LNCaP clone FGC (cell line): ENCODE measurements at regions not wholly inside any gene's neighbourhood (a gene's known extent, or its start where the extent isn't known, plus 50 kb on each side); places are given as distances from the start of the nearest gene placed in this dataset.

Experiments
- DNase-seq: peaks from one replicate; pipeline ENCODE4 v3.0.0-alpha.2; 2011; ENCODE audit warnings: low read depth
- H3K4me3 ChIP-seq: 2 replicates; pipeline ENCODE4 v1.5.1; 2011; ENCODE audit warnings: mild to moderate bottlenecking, low read depth, low read length, control low read depth
- CTCF ChIP-seq: IDR thresholded peaks from 2 replicates; pipeline ENCODE4 v1.5.1; 2012; ENCODE audit warnings: mild to moderate bottlenecking; ENCODE audit not compliant: control insufficient read depth, insufficient read depth; ENCODE audit errors: extremely low read depth

DNA sequence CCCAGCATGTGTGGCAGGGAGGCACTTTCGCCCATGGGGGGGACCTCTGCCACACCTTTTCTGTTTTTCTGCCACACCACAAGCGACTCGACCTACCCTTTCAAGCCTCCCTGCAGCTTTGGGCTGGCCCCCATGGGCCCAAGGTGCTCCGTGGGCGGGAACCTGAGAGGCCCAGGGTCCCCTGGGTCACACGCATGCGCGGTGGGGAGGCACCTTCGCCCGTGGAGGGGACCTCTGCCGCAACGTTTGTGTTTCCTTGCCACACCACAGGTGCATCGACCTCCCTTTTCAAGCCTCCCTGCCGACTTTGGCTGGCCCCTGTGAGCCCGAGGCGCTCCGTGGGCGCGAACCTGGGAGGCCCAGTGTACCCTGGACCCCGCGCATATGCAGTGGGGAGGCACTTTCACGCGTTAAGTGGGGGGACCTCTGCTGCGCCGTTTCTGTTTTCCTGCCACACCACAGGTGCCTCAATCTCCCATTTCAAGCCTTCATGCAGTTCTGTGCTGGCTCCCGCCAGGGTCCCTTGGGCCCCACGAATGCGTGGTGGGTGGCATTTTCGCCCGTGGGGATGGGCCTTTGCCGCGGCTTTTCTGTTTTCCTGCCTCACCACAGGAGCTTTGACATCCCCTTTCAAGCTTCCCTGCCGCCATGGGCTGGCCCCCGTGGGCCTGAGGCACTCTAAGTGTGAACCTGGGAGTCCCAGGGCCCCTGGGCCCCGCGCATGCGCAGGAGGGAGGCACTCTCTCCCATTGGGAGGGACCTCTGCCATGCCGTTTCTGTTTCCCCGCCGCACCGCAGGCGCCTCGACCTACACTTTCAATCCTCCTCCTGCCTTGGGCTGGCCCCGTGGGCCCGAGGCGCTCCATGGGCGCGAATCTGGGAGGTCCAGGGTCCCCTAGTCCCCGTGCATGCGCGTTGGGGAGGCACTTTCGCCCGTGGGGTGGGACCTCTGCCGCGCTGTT is 332.2 kb downstream of the ALG10 start:
- no peak for DNase-seq
- peak overlapping the region; percentile 28; the same call in 1 of the 2 replicates for H3K4me3 ChIP-seq
- no peak for TF ChIP-seq CTCF

DNA sequence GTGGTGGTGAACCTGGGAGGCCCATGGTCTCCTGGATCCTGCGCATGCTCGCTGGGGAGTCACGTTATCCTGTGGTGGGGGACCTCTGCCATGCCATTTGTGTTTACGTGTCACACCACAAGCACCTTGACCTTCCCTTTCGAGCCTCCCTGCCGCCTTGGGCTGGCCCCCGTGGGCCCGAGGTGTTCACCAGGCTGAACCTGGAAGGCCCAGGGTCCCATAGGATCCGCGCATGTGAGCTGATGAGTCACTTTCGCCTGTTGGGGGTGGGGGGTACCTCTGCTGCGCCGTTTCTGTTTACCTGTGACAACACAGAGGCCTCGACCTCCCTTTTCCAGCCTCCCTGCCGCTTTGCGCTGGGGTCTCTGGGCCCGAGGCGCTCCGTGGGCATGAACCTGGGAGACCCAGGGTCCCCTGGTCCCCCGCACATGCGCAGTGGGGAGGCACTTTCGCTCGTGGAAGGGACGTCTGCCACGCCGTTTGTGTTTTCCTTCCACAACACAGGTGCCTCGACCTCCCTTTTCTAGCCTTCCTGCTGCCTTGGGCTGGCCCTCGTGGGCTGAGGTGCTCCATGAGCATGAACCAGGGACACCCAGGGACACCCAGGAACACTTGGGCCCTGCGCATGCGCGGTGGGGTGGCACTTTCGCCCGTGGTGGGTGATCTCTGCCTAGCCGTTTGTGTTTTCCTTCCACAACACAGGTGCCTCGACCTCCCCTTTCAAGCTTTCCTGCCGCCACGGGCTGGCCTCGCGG is 334.1 kb downstream of the ALG10 start:
- TF ChIP-seq CTCF, result no peak
- DNase-seq, result no peak

DNA sequence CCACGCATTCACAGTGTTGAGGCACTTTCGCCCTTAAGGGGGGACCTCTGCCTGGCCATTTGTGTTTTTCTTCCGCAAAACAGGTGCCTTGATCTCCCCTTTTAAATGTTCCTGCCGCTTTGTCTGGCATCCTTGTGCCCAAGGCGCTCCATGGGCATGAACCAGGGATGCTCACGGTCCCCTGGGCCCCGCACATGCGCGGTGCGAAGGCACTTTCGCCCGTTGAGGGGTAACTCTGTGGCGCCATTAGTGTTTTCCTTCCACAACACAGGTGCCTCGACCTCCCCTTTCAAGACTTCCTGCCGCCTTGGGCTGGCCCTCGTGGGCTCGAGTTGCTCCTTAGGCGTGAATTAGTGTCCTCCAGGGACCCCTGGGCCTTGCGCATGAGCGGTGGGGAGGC is 335.5 kb downstream of the ALG10 start:
- DNase-seq, result no peak
- no peak for TF ChIP-seq CTCF
- H3K4me3 ChIP-seq, result no peak overlapping the region

More for the DNA sequence above, 334.1 kb downstream of the ALG10 start:
- H3K4me3 ChIP-seq, result no peak overlapping the region

DNA sequence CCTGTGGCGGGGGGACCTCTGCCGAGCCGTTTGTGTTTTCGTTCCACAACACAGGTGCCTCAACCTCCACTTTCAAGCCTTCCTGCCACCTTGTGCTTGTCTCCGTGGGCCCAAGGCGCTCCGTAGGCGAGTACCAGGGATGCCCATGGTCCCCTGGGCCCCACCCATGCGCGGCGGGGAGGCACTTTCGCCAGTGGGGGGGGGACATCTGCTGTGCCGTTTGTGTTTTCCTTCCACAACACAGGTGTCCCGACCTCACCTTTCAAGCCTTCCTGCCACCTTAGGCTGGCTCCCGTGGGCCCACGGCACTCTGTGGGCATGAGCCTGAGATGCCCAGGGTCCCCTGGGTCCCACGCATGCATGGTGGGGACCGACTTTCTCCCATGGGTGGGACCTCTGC is 335.9 kb downstream of the ALG10 start:
- H3K4me3 ChIP-seq, result no peak overlapping the region
- no peak for DNase-seq
- TF ChIP-seq CTCF, result no peak

DNA sequence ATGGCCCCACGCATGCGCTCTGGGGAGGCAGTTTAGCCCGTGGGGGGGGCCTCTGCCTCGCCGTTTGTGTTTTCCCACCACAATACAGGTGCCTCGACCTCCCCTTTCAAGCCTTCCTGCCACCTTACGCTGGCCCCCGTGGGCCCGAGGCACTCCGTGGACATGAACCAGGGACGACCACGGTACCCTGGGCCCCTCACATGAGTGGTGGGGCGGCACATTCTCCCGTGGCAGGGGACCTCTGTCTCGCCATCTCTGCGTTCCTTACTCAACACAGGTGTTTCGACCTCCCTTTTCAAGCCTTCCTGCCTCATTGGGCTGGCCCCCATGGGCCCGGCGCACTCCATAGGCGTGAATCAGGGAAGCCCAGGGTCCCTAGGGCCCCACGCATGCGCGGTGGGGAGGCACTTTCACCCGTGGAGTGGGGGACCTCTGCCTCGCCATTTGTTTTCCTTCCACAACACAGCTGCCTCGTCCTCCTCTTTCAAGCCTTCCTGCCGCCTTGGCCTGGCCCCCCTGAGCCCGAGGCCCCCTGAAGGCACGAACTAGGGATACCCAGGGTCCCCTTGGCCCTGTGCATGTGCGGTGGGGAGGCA is 339.5 kb downstream of the ALG10 start:
- no peak for DNase-seq
- TF ChIP-seq CTCF, result no peak

DNA sequence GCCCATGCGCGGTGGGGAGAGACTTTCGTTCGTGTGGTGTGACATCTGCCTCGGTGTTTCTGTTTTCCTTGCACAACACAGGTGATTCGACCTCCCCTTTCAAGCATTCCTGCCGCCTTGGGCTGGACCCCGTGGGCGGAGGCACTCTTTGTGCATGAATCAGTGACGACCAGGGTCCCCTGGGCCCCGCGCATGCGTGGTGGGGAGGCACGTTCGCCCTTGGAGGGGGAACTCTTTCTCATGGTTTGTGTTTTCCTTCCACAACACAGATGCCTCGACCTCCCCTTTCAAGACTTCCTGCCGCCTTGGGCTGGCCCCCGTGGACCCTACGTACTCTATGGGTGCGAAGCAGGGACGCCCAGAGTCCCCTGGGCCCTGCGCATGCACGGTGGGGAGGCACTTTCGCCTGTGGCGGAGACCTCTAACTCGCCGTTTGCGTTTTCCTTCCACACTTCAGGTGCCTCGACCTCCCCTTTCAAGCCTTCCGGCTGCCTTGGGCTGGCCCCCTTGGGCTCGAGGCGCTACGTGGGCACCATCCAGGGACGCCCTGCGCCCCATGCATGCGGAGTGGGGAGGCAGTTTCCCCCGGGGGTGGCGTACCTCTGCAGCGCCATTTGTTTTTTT is 340.9 kb downstream of the ALG10 start:
- peak overlapping the region; percentile 18; the same call in 1 of the 2 replicates for H3K4me3 ChIP-seq
- no peak for DNase-seq
- TF ChIP-seq CTCF, result no peak

More for the DNA sequence above, 339.5 kb downstream of the ALG10 start:
- no peak overlapping the region for H3K4me3 ChIP-seq
